GM18867 (cell line): ENCODE measurements at regions not wholly inside any gene's neighbourhood (a gene's known extent, or its start where the extent isn't known, plus 50 kb on each side); places are given as distances from the start of the nearest gene placed in this dataset.

Experiments
- ATAC-seq: cut with Tn5 transposase; IDR thresholded peaks from one replicate; pipeline ENCODE4 v1.9.1; 2021; ENCODE audit warnings: mild to moderate bottlenecking, moderate library complexity; ENCODE audit not compliant: unreplicated experiment

- no peak for ATAC-seq
Measured at GRCh38 chr13:103866048-103866447, 799.8 kb upstream of the SLC10A2 start.

GRCh38 chr13:103862525-103862924 is 796.3 kb upstream of the SLC10A2 start:
- ATAC-seq: no peak

GRCh38 chr13:103859952-103860351 is 793.7 kb upstream of the SLC10A2 start:
- ATAC-seq: no peak

- ATAC-seq: no peak
Measured at GRCh38 chr13:103852036-103852435, 785.8 kb upstream of the SLC10A2 start.

- no peak for ATAC-seq
Measured at GRCh38 chr13:103844471-103844870, 778.3 kb upstream of the SLC10A2 start.

- ATAC-seq: no peak
Measured at GRCh38 chr13:103839460-103839859, 773.2 kb upstream of the SLC10A2 start.

GRCh38 chr13:103835052-103835451 is 768.8 kb upstream of the SLC10A2 start:
- no peak for ATAC-seq

- ATAC-seq: no peak
Measured at GRCh38 chr13:103833294-103833852, 767.2 kb upstream of the SLC10A2 start.

GRCh38 chr13:103815619-103816018 is 749.4 kb upstream of the SLC10A2 start:
- no peak for ATAC-seq

GRCh38 chr13:103812971-103813370 is 746.8 kb upstream of the SLC10A2 start:
- ATAC-seq: no peak

GRCh38 chr13:103812558-103812957 is 746.3 kb upstream of the SLC10A2 start:
- no peak for ATAC-seq

- ATAC-seq: no peak
Measured at GRCh38 chr13:103810026-103810425, 743.8 kb upstream of the SLC10A2 start.

GRCh38 chr13:103805771-103806170 is 739.6 kb upstream of the SLC10A2 start:
- ATAC-seq: no peak

GRCh38 chr13:103803349-103803748 is 737.1 kb upstream of the SLC10A2 start:
- ATAC-seq: no peak

GRCh38 chr13:103799028-103799427 is 732.8 kb upstream of the SLC10A2 start:
- ATAC-seq: no peak

- ATAC-seq: no peak
Measured at GRCh38 chr13:103795892-103796478, 729.8 kb upstream of the SLC10A2 start.

- ATAC-seq: no peak
Measured at GRCh38 chr13:103794526-103794925, 728.3 kb upstream of the SLC10A2 start.

- no peak for ATAC-seq
Measured at GRCh38 chr13:103788061-103788652, 721.9 kb upstream of the SLC10A2 start.

GRCh38 chr13:103772576-103772975 is 706.4 kb upstream of the SLC10A2 start:
- ATAC-seq: no peak

- ATAC-seq: no peak
Measured at GRCh38 chr13:103762523-103762922, 696.3 kb upstream of the SLC10A2 start.

- no peak for ATAC-seq
Measured at GRCh38 chr13:103759361-103759760, 693.1 kb upstream of the SLC10A2 start.

- no peak for ATAC-seq
Measured at GRCh38 chr13:103758222-103758621, 692.0 kb upstream of the SLC10A2 start.

GRCh38 chr13:103757361-103757760 is 691.1 kb upstream of the SLC10A2 start:
- no peak for ATAC-seq
